Upper lobe of right lung (tissue), 1 donor: ENCODE measurements at regions not wholly inside any gene's neighbourhood (a gene's known extent, or its start where the extent isn't known, plus 50 kb on each side); places are given as distances from the start of the nearest gene placed in this dataset.

Source experiments
- ATAC-seq: fragments of 200-7000 bp; cut with Tn5 transposase; one replicate; pipeline ENCODE4 v1.9.1; 2020; ENCODE audit warnings: mild to moderate bottlenecking, moderate library complexity
- DNase-seq: peaks from one replicate; pipeline ENCODE4 v3.0.0-alpha.2; 2020
- H3K27ac ChIP-seq: fragments of 200-600 bp; one replicate; pipeline ENCODE4 v1.8.0; 2022
- H3K27me3 ChIP-seq: fragments of 200-600 bp; one replicate; pipeline ENCODE4 v1.8.0; 2022; ENCODE audit warnings: mild to moderate bottlenecking
- H3K36me3 ChIP-seq: fragments of 200-600 bp; one replicate; pipeline ENCODE4 v1.8.0; 2022
- H3K4me1 ChIP-seq: fragments of 200-600 bp; one replicate; pipeline ENCODE4 v1.8.0; 2022
- H3K4me3 ChIP-seq: fragments of 200-600 bp; one replicate; pipeline ENCODE4 v1.8.0; 2022; ENCODE audit warnings: mild to moderate bottlenecking
- H3K9me3 ChIP-seq: fragments of 200-600 bp; one replicate; pipeline ENCODE4 v1.8.0; 2022
- CTCF ChIP-seq: fragments of 200-600 bp; IDR thresholded peaks from one replicate; pipeline ENCODE4 v1.8.0; 2022; ENCODE audit warnings: antibody characterized with exemption
- intact Hi-C: fragments of 100-400 bp; cut with DNase I; formaldehyde crosslinking; loops from one replicate; pipeline ENCODE4 v1.11.0; 2022
- donor health status: DM: no; HTN: yes; CAD: no; lungs with severe emphysema.

GRCh38 chr16:65828296-65828695 lies 538.2 kb upstream of the CDH5 start:
- no peak overlapping the region for H3K27ac ChIP-seq
- H3K4me3 ChIP-seq = no peak overlapping the region
- no peak for DNase-seq
- no peaks in the 10 kb centered on the region for H3K9me3 ChIP-seq
- no peaks in the 10 kb centered on the region for H3K27me3 ChIP-seq
- no peak for ATAC-seq
- H3K4me1 ChIP-seq = no peaks in the 10 kb centered on the region
- TF ChIP-seq CTCF = no peak
- no peaks in the 10 kb centered on the region for H3K36me3 ChIP-seq
- intact Hi-C loops = no loop called here

GRCh38 chr16:65827231-65827630 lies 539.3 kb upstream of the CDH5 start:
- DNase-seq = no peak
- Histone ChIP-seq H3K4me1 (no peaks in the 10 kb centered on the region), H3K27ac (no peak overlapping the region), H3K27me3 (no peaks in the 10 kb centered on the region), H3K9me3 (no peaks in the 10 kb centered on the region), H3K36me3 (no peaks in the 10 kb centered on the region), H3K4me3 (no peak overlapping the region)
- TF ChIP-seq CTCF = no peak
- ATAC-seq = no peak
- intact Hi-C loops = no loop called here

- H3K36me3 ChIP-seq = no peaks in the 10 kb centered on the region
- H3K4me1 ChIP-seq = no peaks in the 10 kb centered on the region
- H3K27ac ChIP-seq = no peak overlapping the region
- no peak for DNase-seq
- intact Hi-C loops = no loop called here
- H3K27me3 ChIP-seq = no peaks in the 10 kb centered on the region
- H3K4me3 ChIP-seq = no peak overlapping the region
- ATAC-seq = no peak
- TF ChIP-seq CTCF = no peak
- H3K9me3 ChIP-seq = no peaks in the 10 kb centered on the region
These were observed 541.2 kb upstream of the CDH5 start for GRCh38 chr16:65825191-65825856.

- intact Hi-C loops = no loop called here
- TF ChIP-seq CTCF = no peak
- DNase-seq (no peak), ATAC-seq (no peak)
- Histone ChIP-seq H3K27ac (no peak overlapping the region), H3K27me3 (no peaks in the 10 kb centered on the region), H3K4me1 (no peaks in the 10 kb centered on the region), H3K9me3 (no peaks in the 10 kb centered on the region), H3K4me3 (no peak overlapping the region), H3K36me3 (no peaks in the 10 kb centered on the region)
These were observed 544.3 kb upstream of the CDH5 start for GRCh38 chr16:65822148-65822547.

- H3K36me3 ChIP-seq = no peaks in the 10 kb centered on the region
- H3K27ac ChIP-seq = no peak overlapping the region
- intact Hi-C loops = no loop called here
- no peak for DNase-seq
- no peak for TF ChIP-seq CTCF
- H3K9me3 ChIP-seq = no peaks in the 10 kb centered on the region
- no peaks in the 10 kb centered on the region for H3K27me3 ChIP-seq
- H3K4me3 ChIP-seq = no peak overlapping the region
- no peaks in the 10 kb centered on the region for H3K4me1 ChIP-seq
- no peak for ATAC-seq
These were observed 547.2 kb upstream of the CDH5 start for GRCh38 chr16:65819136-65819898.
